PC-3 (cell line): ENCODE measurements at regions not wholly inside any gene's neighbourhood (a gene's known extent, or its start where the extent isn't known, plus 50 kb on each side); places are given as distances from the start of the nearest gene placed in this dataset.

Experiments used
- ATAC-seq: fragments of 200-7000 bp; cut with Tn5 transposase; 2 replicates; pipeline ENCODE4 v1.9.1; 2020; ENCODE audit warnings: mild to moderate bottlenecking, moderate library complexity
- BruUV-seq: library from RNA; stranded (reverse); fragments of 400-500 nt; replicated peaks from 2 replicates; lab custom pipeline; 2021; lab: Mats Ljungman, UMichigan
- CTCF ChIA-PET: fragments of 300-600 bp; sonication (Branson Sonifier 250); formaldehyde crosslinking; loops from one replicate; lab custom pipeline; 2022; ENCODE audit warnings: antibody characterized with exemption; lab: Charles Lee
- POLR2A ChIA-PET: fragments of 300-600 bp; sonication (Branson Sonifier 250); formaldehyde crosslinking; loops from one replicate; lab custom pipeline; 2022; ENCODE audit warnings: antibody characterized with exemption; ENCODE audit not compliant: unreplicated experiment; lab: Charles Lee
- DNase-seq: peaks from one replicate; pipeline ENCODE4 v3.0.0-alpha.2; 2015
- H2AFZ ChIP-seq: fragments of 300-600 bp; sonication (generic); 2 replicates; pipeline ENCODE4 v1.6.0; 2016; ENCODE audit warnings: antibody characterized with exemption, low read length
- H3F3A ChIP-seq: fragments of 300-600 bp; sonication (generic); one replicate; pipeline ENCODE4 v1.6.0; 2017; ENCODE audit warnings: antibody characterized with exemption, low read length, control low read depth, mild to moderate bottlenecking; ENCODE audit not compliant: unreplicated experiment
- H3K27ac ChIP-seq: fragments of 300-600 bp; sonication (generic); 2 replicates; pipeline ENCODE4 v1.5.1; 2016; ENCODE audit warnings: mild to moderate bottlenecking, low read length
- H3K27me3 ChIP-seq: fragments of 300-600 bp; sonication (generic); 2 replicates; pipeline ENCODE4 v1.6.1; 2016; ENCODE audit warnings: low read length, mixed read lengths
- H3K36me3 ChIP-seq: fragments of 300-600 bp; sonication (generic); 2 replicates; pipeline ENCODE4 v1.6.1; 2016; ENCODE audit warnings: low read depth, mixed run types, low read length, mixed read lengths
- H3K4me1 ChIP-seq: fragments of 300-600 bp; sonication (generic); 2 replicates; pipeline ENCODE4 v1.5.1; 2016; ENCODE audit warnings: low read length; ENCODE audit not compliant: insufficient read depth
- H3K4me2 ChIP-seq: fragments of 300-600 bp; sonication (generic); 2 replicates; pipeline ENCODE4 v1.6.0; 2016; ENCODE audit warnings: low read length
- H3K4me3 ChIP-seq: fragments of 300-600 bp; sonication (generic); 2 replicates; pipeline ENCODE4 v1.5.1; 2016; ENCODE audit warnings: mild to moderate bottlenecking, low read length, mixed read lengths
- H3K79me2 ChIP-seq: fragments of 300-600 bp; sonication (generic); 2 replicates; pipeline ENCODE4 v1.6.1; 2017; ENCODE audit warnings: low read length, mixed read lengths
- H3K9ac ChIP-seq: fragments of 300-600 bp; sonication (generic); 2 replicates; pipeline ENCODE4 v1.6.0; 2016; ENCODE audit warnings: mild to moderate bottlenecking, low read length
- H3K9me2 ChIP-seq: fragments of 300-600 bp; sonication (generic); replicated peaks from 2 replicates; pipeline ENCODE4 v1.6.1; 2016; ENCODE audit warnings: mixed run types, low read length, mixed read lengths
- H3K9me3 ChIP-seq: fragments of 300-600 bp; sonication (generic); 2 replicates; pipeline ENCODE4 v1.6.1; 2016; ENCODE audit warnings: low read length, mixed read lengths
- H4K20me1 ChIP-seq: fragments of 300-600 bp; sonication (generic); 2 replicates; pipeline ENCODE4 v1.6.1; 2016; ENCODE audit warnings: low read length, mixed read lengths
- EZH2 ChIP-seq: fragments of 300-600 bp; sonication (generic); IDR thresholded peaks from one replicate; pipeline ENCODE4 v1.6.1; 2017; ENCODE audit warnings: antibody characterized with exemption, mild to moderate bottlenecking, low read length; ENCODE audit not compliant: unreplicated experiment
- EZH2phosphoT487 ChIP-seq: fragments of 300-600 bp; sonication (generic); IDR thresholded peaks from 2 replicates; pipeline ENCODE4 v1.6.1; 2018; ENCODE audit warnings: mild to moderate bottlenecking, antibody characterized with exemption, low read length, borderline replicate concordance
- intact Hi-C: fragments of 100-400 bp; cut with micrococcal nuclease; formaldehyde crosslinking; loops from 2 replicates; pipeline ENCODE4 v1.9.0; 2023
- TF ChIP-seq, protein P1 (sequence below): fragments of 300-600 bp; sonication (generic); conservative IDR thresholded peaks from 2 replicates; pipeline ENCODE4 v1.5.1; 2017; ENCODE audit warnings: antibody characterized with exemption, low read depth, mild to moderate bottlenecking, low read length

DNA sequence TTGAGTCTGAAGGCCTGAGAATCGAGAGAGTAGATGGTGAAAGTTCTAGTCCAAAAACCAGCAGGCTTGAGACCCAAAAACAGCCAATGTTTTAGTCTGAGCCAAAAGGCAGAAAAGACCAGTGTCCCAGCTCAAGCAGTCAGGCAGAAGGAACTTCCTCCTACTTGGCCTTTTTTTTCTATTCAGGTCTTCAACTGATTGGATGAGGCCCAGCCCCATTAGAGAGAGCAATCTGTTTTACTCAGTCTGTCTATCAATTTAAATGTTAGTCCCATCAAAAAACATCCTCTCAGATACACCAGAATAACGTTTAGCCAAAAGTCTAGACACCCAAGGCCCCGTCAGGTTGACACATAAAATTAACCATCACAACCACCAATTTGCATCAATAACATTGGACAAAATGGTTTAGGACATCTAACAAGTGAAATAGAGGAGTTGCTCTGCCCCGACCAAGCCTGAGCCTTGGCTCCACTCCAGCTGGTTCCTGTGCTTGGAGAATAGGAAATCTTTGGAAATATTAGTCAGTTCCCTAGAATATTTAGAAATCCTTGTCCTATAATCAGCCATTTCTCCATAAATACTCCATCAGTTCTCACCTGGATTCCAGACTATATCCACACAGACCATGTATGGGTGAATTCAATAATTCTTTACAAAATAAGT is 51.4 kb upstream of the LIPC start:
- no peak for ATAC-seq

DNA sequence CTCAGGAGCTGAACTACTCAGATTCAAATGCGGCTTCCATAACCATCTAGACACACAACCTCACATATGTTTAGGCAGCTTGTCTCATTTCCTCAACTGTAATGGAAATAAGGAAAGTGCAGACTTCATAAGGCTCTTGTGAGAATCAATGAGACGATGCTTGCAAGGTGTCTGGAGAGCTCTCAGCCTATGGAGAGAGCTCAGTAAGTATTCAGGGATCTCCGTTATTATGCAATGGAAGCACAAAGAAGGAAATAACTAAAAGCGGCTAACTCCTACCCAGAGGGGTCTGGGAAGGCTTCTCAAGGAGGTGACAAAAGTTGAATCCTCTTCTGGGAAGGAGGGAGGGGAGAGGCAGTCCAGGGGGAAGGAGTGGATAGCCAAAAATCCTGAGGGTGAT is 50.1 kb upstream of the LIPC start:
- DNase-seq, result no peak
- POLR2A ChIA-PET, result interaction anchor here (0.8 kb wide), 1 partner anchor 12 kb away, joined by 3 read pairs; no protein-coding TSS in a partner anchor
- intact Hi-C loops, result no loop called here

More for the DNA sequence above, 51.4 kb upstream of the LIPC start:
- H3K4me1 ChIP-seq, result peaks cover 7% of the 10 kb centered on the region; the same call in 1 of the 2 replicates
- TF ChIP-seq, protein P1, sequence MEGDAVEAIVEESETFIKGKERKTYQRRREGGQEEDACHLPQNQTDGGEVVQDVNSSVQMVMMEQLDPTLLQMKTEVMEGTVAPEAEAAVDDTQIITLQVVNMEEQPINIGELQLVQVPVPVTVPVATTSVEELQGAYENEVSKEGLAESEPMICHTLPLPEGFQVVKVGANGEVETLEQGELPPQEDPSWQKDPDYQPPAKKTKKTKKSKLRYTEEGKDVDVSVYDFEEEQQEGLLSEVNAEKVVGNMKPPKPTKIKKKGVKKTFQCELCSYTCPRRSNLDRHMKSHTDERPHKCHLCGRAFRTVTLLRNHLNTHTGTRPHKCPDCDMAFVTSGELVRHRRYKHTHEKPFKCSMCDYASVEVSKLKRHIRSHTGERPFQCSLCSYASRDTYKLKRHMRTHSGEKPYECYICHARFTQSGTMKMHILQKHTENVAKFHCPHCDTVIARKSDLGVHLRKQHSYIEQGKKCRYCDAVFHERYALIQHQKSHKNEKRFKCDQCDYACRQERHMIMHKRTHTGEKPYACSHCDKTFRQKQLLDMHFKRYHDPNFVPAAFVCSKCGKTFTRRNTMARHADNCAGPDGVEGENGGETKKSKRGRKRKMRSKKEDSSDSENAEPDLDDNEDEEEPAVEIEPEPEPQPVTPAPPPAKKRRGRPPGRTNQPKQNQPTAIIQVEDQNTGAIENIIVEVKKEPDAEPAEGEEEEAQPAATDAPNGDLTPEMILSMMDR, result no peak
- TF ChIP-seq EZH2, result no peak
- TF ChIP-seq EZH2phosphoT487, result no peak
- H3K4me2 ChIP-seq, result no peak overlapping the region
- no peaks in the 10 kb centered on the region for H3K79me2 ChIP-seq
- intact Hi-C loops, result no loop called here
- no TSS peak for BruUV-seq
- no peaks in the 10 kb centered on the region for H3K9me3 ChIP-seq
- no peaks in the 10 kb centered on the region for H3F3A ChIP-seq
- no peaks in the 10 kb centered on the region for H4K20me1 ChIP-seq
- H3K9ac ChIP-seq, result no peak overlapping the region
- no peak overlapping the region for H2AFZ ChIP-seq
- H3K4me3 ChIP-seq, result no peak overlapping the region
- no peaks in the 10 kb centered on the region for H3K27me3 ChIP-seq
- H3K27ac ChIP-seq, result no peak overlapping the region
- POLR2A ChIA-PET, result no interaction called here
- CTCF ChIA-PET, result no interaction called here
- no peak for DNase-seq
- no peaks in the 10 kb centered on the region for H3K36me3 ChIP-seq
- H3K9me2 ChIP-seq, result no peaks in the 10 kb centered on the region

More for the DNA sequence above, 50.1 kb upstream of the LIPC start:
- Histone ChIP-seq H3K79me2 (no peaks in the 10 kb centered on the region), H3K27me3 (no peaks in the 10 kb centered on the region), H3K9ac (no peak overlapping the region), H3K4me2 (no peak overlapping the region), H3K4me3 (no peak overlapping the region), H3K9me3 (no peaks in the 10 kb centered on the region), H3K4me1 (peaks cover 7% of the 10 kb centered on the region; the same call in 1 of the 2 replicates), H2AFZ (no peak overlapping the region), H3F3A (no peaks in the 10 kb centered on the region), H3K27ac (no peak overlapping the region), H3K36me3 (no peaks in the 10 kb centered on the region), H4K20me1 (no peaks in the 10 kb centered on the region), H3K9me2 (no peaks in the 10 kb centered on the region)
- no TSS peak for BruUV-seq
- CTCF ChIA-PET, result no interaction called here
- TF ChIP-seq, protein P1, result no peak
- no peak for TF ChIP-seq EZH2phosphoT487
- no peak for TF ChIP-seq EZH2
- ATAC-seq, result no peak
